ENCODE measurements at regions not wholly inside any gene's neighbourhood (a gene's known extent, or its start where the extent isn't known, plus 50 kb on each side); places are given as distances from the start of the nearest gene placed in this dataset.

GRCh38 chr12:58252914-58253313 lies 311.5 kb downstream of the ATP23 start:
- DNase-seq (ENCODE audit: low read depth), result no peak
- no peak overlapping the region for H3K4me3 ChIP-seq (ENCODE audit: low read depth, low read length)
- TF ChIP-seq CTCF (IDR thresholded peaks at IDR 0.05; ENCODE audit: control insufficient read depth, extremely low read depth, insufficient read depth), result no peak

DNA sequence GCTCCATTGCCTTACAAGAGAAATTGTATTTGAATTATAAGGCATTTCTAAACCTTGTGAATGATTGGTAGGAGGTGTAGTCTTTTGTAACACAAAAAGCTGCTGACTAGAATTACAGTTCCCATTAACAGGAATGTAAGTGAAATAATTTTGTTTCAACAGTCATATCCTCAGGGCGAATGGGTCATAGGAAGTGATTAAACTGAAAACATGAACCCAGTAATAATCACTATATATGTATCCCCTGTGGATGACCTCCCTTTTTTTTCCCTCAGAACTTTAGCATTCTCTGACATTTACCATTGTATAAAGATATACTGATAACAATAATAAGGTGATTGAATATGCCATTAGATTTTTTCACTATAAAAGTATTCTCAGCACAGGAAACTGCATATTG lies 312.3 kb downstream of the ATP23 start:
- TF ChIP-seq CTCF (IDR thresholded peaks at IDR 0.05; ENCODE audit: control insufficient read depth, extremely low read depth, insufficient read depth), result no peak

GRCh38 chr12:58254463-58255100 lies 313.2 kb downstream of the ATP23 start:
- no peak for TF ChIP-seq CTCF (IDR thresholded peaks at IDR 0.05; ENCODE audit: control insufficient read depth, extremely low read depth, insufficient read depth)

More for the DNA sequence above, 312.3 kb downstream of the ATP23 start:
- no peak overlapping the region for H3K4me3 ChIP-seq (ENCODE audit: low read depth, low read length)
- DNase-seq (ENCODE audit: low read depth), result no peak

DNA sequence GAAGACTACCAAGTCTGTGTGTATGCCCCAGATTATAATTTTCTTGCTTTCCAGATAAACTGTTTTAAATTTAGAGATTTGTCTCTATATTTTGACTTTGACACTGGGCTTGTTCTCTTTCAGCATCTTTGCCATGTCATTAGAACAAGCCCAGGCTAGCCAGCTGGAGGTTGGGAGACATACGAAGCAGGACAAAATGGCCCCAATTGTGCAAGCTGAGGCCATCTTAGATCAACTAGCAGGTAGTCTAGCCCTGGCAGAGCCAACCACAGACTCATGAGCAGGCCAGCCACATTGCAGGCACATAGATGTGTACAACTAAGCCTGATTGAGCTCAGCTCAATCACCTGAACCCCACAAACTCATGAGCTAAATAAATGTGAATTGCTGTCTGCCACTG lies 321.4 kb downstream of the ATP23 start:
- no peak for DNase-seq (ENCODE audit: low read depth)
- TF ChIP-seq CTCF (IDR thresholded peaks at IDR 0.05; ENCODE audit: control insufficient read depth, extremely low read depth, insufficient read depth), result no peak
- no peak overlapping the region for H3K4me3 ChIP-seq (ENCODE audit: low read depth, low read length)

More at GRCh38 chr12:58254463-58255100, 313.2 kb downstream of the ATP23 start:
- no peak for DNase-seq (ENCODE audit: low read depth)
- H3K4me3 ChIP-seq (ENCODE audit: low read depth, low read length), result no peak overlapping the region

GRCh38 chr12:58263816-58264215 lies 322.4 kb downstream of the ATP23 start:
- no peak for TF ChIP-seq CTCF (IDR thresholded peaks at IDR 0.05; ENCODE audit: control insufficient read depth, extremely low read depth, insufficient read depth)
- no peak for DNase-seq (ENCODE audit: low read depth)

GRCh38 chr12:58268069-58268468 lies 326.7 kb downstream of the ATP23 start:
- TF ChIP-seq CTCF (IDR thresholded peaks at IDR 0.05; ENCODE audit: control insufficient read depth, extremely low read depth, insufficient read depth), result no peak
- no peak overlapping the region for H3K4me3 ChIP-seq (ENCODE audit: low read depth, low read length)
- DNase-seq (ENCODE audit: low read depth), result no peak

More at GRCh38 chr12:58263816-58264215, 322.4 kb downstream of the ATP23 start:
- H3K4me3 ChIP-seq (ENCODE audit: low read depth, low read length), result no peak overlapping the region

DNA sequence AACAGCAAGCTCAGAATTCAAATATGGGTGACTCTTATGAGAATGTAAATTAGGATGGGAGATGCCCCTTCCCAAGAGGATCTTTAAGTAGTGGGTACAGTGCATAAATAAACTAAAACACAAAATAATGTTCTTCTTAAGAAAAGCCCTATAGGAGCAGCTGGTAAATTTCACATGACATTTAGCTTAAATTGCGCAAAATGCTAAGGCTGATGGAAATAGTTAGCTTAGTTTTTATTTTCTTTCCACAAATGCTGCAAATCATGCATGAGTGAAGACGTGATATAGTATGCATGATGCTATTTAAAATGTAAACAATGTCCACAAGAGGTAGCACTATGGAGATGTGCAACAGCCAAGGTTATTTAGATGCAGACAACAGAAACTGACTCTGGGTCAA lies 328.1 kb downstream of the ATP23 start:
- no peak for TF ChIP-seq CTCF (IDR thresholded peaks at IDR 0.05; ENCODE audit: control insufficient read depth, extremely low read depth, insufficient read depth)
- no peak for DNase-seq (ENCODE audit: low read depth)
- no peak overlapping the region for H3K4me3 ChIP-seq (ENCODE audit: low read depth, low read length)
